ENCODE measurements at regions not wholly inside any gene's neighbourhood (a gene's known extent, or its start where the extent isn't known, plus 50 kb on each side); places are given as distances from the start of the nearest gene placed in this dataset.

DNA sequence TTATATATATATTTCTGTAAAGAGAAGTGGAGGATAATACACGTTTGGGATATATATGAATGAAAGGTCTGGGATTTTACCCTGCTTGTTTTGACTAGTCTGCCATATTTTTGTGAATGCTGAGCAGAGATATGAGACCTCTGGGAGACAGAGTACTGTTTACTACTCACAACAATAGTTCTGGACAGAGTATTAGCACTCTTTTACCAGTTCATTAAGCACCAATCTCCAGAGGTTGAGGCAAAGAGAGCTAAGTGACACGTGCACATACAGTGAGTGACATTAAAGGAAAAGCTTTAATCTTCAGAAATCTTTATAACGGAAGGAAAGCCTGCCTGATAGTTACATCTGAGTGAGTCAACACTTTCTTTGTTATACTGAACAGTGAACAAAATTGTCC, 1452.7 kb upstream of the TENM3 start:
- DNase-seq (ENCODE audit: low read depth in 3 of 3), result no peak

DNA sequence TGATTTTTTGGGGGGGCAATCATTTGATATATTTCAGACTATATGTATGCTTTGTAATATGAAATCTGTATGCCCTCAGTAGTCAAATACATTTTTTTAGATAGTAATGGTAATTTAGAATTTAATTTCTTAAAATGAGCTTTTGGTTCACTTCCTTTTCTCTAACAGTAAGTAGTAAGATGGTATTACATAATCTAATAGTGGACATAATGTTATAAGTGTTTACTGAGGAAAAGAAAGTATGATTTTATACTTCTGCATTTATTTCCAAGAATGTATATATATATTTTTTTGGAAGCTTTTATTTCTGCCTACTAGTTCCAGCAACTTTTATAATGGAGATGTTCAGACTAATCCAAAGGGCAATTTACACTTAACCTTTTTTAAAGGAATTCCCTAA, 1450.7 kb upstream of the TENM3 start:
- no peak for DNase-seq (ENCODE audit: low read depth in 3 of 3)

DNA sequence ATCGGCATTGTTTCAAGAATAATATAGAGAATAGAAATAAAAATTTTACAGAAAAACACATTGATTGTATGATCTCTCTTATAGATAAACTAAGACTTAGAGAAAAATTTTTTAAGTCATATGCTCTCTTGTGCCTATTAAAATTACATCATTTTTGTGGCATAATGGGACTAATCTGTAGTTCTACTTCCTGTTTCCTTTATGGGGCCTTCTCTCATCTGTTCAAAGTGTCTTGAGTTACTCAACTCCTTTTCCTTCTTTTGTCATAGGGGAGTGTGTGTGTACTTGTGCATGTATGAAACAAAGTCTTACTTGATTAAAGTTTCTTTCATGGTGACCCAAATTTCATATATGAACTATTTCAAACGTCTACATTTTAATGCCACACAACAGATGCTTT, 1448.9 kb upstream of the TENM3 start:
- DNase-seq (ENCODE audit: low read depth in 3 of 3), result no peak

DNA sequence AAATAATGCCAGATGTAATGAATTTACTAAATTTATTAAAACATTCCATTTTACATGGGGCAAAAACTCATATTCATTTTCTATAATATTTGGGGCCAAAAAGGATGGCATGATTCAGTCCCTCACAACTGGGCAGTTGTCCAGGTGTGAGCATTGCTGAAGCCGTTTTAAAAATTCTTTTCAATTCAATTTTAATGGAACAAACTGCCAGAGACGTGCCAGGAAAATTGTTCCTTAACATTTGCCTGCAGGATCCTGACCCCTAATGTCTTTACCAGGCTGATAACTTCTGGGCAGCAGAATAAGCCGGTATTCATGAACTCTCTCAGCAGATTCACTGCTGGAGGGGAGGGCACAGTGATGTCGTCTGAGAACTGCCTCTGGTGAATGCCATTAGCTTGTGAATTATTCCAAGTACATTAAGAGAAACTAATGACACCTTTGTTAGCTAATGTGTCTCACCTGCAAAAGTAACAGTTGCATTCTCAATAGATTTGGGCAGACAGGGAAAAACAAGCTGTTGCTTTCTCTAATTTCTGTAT, 1445.1 kb upstream of the TENM3 start:
- DNase-seq (ENCODE audit: low read depth in 3 of 3), result no peak

DNA sequence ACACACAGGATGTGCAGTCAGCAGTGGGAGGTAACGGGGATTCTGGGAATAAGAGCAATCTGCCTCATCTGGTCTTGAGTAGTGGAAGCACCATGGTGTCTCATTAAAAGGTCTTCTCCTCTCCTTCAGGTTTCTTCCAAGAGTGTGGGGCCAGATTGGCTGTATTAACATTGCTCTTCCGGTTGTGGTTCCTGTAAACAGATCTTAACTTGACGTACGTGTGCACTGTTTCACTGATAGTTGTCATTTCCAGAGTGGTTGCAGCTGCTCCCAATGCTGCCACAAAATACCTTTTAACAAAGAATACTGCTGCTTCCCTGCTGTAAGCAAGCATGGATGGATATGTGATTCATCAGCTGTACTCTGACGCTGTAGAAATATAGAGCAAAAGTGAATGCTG, 1443.4 kb upstream of the TENM3 start:
- DNase-seq (ENCODE audit: low read depth in 3 of 3), result no peak

DNA sequence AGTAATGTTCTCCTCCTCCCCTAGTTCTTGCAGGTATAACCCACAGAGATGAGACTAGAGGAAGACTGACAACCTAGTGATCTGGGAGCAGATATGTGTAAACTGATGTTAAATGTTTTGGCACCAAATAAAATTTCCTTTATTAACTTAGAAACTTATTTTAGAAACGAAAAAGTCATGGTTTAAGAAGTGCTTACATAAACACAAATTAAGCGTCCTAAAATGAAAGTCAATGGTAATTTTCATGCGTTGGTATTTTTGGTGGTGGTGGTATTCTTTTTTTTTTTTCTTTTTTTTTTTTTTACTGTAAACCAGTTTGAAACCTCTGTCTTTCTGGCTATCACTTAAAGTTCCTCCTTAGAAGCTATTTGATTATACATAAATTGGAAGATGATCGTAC, 1438.1 kb upstream of the TENM3 start:
- DNase-seq (ENCODE audit: low read depth in 3 of 3), result no peak

DNA sequence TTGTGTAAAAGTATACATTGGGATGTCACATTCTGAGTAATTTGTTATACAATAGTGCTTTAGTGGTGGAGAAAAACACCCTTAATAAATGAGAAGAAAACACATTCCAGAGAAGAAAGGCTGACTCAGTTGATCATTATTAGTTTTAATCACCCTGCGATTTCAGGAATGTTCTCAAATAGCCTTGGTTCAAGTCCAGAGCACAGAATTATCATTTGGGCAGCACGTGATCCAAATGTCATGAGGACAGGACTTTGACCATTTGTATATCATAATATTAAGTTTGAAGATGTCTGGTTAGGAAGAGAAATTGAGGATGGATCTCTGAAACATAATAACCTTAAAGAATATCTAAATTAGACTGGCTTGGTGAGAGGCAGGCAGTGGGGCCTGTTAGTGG, 1434.3 kb upstream of the TENM3 start:
- DNase-seq (ENCODE audit: low read depth in 3 of 3), result no peak

DNA sequence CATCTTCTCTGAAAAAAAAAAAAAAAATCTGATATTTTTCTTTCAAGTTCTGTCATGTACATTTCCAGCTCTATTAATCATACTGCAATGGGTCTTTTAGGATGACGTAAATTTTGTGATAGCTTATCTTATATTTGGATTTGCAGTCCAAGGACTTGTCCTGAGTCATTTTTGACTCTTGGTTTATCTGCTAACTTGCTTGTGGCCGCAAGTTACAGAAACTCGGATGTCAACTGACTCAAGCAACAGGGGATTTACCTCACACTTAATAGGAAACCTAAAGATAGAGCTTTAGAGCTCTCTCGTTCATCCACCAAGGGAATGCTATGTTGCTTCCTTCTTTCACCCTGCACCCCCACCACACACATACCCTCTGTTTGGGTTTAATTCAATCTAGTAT, 1433.8 kb upstream of the TENM3 start:
- DNase-seq (ENCODE audit: low read depth in 3 of 3), result no peak

DNA sequence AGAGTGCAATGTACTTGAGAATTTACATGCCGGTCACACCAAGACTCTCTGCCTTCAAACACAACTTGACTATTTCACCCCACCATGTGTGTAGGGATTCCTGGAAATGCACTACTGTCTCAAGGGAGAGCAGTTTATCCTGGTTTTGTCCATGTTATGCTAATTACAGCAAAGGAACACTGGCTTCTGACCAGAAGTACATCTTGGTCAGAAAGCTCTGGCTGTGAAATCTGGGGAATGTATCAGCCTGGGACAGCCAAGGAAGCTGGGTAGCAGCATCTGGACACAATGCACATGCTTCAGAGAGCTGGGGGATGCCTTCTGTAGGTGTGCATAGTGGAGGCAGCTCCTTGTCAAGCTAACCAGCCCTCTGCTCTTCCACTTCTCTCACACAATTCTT, 1432.6 kb upstream of the TENM3 start:
- DNase-seq (ENCODE audit: low read depth in 3 of 3), result no peak

DNA sequence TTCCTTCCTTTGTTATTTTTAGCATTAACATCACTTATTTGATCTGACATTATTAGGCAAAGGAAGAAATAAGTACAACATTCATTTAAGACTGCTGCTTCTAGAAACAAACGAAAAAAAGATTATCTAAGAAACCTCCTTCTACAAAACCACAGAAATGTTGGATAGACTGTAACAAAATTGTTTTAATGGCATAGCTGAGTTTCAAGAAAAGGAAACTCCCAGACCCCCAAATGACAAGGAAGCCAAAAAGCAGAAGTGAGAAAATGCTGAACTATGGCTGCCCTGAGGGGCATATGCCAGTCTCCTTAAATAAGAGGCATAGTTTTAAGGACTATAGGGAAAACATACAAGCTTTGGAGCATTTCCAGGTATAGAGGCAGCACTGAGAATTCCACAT, 1431.6 kb upstream of the TENM3 start:
- DNase-seq (ENCODE audit: low read depth in 3 of 3), result no peak

DNA sequence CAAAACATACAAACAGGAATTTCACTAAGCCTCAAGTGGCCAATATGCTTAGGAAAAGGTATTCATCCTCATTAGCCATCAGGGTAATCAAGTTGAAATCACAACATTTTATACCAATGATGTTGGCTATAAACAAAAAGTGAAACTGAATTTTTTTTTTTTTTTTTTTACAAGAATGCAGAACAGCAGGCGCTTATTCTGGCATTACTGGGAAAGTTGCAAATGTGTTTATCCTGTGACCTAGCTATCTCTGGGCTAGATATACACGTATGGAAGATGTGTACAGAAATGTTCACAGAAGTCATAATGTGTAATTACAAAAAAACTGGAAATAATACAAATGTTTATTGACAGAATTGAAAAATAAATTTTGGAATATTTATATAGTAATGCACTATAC, 1430.4 kb upstream of the TENM3 start:
- DNase-seq (ENCODE audit: low read depth in 3 of 3), result no peak

DNA sequence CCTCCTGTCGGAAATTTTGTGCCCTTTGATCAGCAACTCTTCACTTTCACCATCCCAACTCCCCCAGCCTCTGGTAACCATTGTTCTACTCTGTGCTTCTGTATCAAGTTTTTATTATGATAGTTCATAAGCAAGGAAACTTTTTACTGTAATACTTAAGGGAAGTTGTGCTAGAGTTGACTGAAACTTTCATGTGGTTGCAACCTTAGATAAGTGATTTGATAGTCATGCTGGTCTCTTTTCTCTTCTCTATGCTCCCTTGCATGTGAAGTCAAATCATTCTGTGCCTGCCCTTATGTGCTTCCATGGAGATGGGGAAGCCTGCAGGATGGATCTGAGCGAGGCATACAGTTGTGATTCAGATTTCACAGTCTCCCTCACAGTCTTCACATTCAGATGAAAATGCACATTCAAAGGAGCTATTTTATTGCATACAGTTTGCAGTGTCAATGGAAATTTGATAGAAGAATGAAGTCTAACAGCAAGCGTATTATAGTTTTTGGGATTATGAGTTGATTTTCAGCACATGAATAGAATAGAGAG, 1428.3 kb upstream of the TENM3 start:
- DNase-seq (ENCODE audit: low read depth in 3 of 3), result no peak

DNA sequence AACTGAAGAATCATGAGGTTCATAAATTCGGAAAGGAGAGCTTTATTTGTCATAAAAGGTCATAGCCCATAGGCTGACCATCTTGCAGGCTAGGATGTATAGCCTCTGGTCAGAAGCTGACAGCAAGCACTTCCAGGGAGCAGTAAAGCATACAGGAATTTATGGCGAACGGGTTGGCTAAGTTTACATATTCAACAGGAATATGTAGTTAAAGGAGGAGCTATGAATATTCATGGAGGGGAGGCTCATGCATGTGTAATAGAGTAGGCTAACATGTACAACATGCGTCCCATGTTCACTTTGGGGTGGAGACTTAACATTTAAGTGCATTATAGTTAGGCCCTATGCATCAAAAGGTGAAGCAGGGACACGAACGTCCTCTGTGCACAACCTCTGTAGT, 1425.7 kb upstream of the TENM3 start:
- no peak for DNase-seq (ENCODE audit: low read depth in 3 of 3)

DNA sequence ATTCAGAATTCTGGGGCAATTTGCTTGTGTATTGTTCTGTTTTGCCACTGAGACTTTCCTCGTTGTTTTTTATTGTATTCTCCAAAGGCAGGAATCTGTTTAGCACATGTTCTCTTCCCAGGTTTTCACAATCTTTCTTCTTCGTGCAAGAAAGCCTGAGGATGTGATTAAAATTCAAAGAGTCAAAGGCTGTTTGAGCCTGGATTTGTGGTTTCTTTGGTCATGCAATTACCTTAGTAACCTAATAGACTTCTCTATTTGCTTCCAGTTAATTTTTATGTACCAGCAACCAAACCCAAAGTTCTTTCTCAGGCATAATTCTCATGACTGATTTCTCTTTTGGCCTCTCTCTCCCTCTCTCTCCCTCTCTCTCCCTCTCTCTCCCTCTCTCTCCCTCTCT, 1420.1 kb upstream of the TENM3 start:
- no peak for DNase-seq (ENCODE audit: low read depth in 3 of 3)

DNA sequence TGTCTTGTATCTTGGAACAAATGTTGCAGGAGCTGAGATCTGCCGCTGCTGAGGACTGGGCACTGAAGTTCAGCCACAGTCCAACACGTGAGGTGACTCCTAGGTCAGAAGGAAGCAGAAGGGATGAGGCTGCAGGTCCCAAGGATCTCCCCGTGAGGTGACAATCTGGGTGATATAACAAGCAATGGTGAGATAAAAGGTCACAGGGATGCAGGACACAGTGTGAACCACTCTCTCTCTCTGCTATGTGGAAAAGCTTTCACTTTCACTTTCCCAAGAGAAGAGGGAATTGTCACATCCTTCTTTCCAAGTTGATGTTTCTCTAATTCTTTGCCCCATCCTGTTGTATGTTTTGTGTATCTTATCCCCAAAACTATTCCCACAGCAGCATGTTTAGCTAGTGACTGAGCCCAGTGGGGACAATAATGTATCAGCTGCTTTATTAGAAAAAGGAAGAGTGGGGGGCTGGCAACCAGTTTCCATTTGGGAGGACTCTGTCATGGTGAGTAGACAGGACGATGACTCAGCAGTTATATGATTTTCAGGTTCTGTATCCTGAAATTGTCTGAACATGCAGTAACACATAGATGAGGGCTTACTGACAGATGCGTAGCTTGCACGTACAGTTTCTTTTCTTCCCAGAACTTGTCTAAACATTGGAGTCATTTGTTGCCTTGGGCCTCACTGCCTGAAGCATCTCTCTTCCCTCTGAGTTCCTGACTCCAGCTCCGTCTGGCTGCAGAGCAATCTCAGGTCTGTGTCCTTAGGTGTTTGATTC, 1415.8 kb upstream of the TENM3 start:
- DNase-seq (ENCODE audit: low read depth in 3 of 3), result no peak

DNA sequence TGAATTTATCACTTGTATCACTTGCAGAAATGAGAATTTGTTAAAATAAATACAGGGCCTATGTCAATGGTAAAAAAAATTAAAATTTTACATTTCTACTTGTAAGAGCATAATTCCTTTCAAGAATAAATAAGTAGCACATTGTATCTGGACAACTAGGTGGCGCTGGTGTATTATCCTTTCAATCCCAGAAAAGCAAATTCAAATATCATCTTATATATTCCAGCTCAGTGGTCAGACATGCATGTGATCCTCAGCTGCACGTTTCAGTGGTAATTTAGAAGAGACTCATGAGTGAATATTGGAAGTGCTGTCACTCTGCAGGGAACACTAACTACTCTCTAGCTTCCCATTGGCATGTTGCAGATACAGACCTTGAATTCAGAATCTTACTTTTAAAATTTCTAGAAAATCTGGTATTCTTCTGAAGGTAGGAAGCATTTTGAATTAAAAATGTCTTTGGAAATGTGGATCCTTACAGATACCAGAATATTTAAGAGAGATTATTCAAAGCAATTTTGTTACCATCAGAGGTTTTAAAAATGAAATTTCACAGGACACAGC, 1414.7 kb upstream of the TENM3 start:
- no peak for DNase-seq (ENCODE audit: low read depth in 3 of 3)

DNA sequence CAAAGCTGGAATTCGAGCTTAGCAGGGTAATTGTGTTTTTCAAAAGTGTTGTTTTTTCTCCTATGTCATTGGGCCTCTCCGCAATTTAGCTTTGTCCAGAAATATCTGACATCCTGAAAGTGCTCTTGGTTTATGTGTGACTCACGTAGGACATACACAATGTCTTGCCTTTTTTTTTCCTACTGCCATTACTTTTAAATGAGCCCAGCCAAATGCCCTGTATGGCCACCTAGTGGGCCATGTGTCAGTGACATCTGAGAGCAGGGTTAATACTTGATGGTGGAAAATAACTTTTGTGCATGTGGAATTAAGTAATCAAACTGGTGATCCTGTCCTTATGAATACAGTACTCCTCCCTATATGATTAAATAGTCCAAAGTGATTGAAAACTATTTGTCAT, 1411.1 kb upstream of the TENM3 start:
- DNase-seq (ENCODE audit: low read depth in 3 of 3), result no peak

DNA sequence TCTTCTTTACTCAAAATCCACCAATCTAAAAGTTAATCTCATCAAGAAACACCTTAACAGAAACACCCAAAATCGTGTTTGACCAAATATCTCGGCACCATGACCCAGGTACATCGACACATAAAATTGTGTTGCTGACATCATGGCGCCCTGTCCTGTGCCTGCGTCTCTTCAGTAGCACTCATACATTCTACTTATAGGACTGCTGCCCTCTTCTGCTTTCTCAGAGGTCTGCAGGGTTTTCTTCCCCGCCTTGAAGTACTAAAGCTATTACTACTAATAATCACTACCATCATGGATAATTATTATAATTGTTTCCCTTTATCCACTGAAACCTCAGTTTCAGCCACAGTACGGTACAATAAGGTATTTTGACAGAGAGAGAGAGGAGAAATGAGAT, 1403.1 kb upstream of the TENM3 start:
- no peak for DNase-seq (ENCODE audit: low read depth in 3 of 3)

DNA sequence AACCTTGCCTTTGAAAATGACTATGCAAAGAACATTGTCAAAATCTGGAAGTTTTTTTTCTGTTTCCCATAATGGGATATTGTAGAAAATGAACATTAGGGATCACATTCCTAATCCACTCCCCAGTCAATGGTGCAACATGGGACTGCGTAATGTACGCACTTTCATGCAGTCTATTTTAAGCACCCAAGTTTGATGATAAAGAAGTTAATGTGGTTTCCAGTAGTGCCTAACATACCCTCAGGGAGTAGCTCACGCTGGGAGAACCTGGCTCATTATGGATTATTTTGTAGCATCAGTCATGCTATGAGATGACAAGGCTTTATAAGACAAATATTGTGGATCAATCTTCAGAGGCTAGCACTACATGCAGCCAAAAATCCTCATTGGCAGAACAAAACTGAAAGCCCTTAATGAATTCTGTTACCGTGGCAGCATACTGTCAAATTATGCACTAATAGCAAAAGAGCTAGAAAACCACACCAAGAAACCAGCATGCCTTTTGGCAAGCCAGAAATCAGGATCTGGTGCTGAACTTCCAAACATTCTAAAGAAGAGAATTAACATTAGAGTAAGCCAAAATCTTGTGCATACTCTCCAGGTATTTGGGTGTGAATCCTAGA, 1392.8 kb upstream of the TENM3 start:
- no peak for DNase-seq (ENCODE audit: low read depth in 3 of 3)

DNA sequence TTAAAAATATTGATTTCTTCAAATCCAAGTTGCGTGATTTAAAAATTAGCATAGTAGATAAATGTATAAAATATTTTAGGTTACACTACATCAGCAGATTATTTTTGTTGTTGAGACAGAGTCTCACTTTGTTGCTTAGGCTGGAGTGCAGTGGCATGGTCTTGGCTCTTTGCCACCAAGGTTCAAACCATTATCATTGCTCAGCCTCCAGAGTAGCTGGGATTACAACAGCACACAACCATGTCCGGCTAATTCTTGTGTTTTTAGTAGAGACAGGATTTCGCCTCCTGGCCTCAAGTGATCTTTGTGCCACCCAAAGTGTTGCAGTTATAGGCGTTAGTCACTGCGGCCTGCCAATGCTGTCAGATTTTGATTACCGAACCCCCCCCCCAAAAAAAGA, 1390.5 kb upstream of the TENM3 start:
- no peak for DNase-seq (ENCODE audit: low read depth in 3 of 3)

DNA sequence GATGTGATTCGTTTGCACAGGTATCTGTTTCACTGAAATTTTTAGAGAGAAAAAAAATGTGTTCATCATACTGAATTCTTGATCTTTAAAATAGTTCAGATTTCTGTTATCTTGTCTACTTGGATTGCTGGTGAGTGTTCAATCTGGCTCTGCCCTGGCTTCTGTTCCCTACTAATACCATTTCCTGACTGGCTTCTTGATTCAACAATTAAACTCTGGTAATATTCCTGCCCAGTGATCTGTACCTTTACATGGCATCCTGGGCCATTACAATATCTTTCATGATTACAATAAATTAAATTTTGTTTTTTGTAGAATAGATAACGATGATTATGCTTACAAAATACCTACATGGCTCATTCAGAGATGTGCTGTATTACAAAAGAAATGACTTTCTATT, 1388.0 kb upstream of the TENM3 start:
- no peak for DNase-seq (ENCODE audit: low read depth in 3 of 3)

DNA sequence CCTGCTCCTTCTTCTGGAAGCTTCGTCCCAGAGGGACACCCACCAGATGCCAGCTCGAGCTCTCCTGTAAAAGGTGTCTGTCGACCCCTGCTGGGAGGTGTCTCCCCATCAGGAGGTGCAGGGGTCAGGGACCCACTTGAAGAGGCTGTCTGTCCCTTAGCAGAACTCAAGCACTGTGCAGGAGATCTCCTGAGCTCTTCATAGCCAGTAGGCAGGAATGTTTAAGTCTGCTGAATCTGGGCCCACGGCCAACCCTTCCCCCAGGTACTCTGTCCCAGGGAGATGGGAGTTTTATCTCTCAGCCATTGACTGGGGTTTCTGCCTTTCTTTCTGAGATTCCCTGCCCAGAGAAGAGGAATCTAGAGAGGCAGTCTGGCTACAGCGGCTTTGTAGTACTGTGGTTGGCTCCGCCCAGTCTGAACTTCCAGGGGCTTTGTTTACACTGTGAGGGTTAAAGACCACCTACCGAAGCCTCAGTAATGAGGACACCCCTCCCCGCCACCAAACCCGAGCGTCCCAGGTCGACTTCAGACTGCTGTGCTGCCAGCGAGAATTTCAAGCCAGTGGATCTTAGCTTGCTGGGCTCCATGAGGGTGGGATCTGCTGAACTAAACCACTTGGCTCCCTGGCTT, 1383.0 kb upstream of the TENM3 start:
- DNase-seq (ENCODE audit: low read depth in 3 of 3), result no peak

DNA sequence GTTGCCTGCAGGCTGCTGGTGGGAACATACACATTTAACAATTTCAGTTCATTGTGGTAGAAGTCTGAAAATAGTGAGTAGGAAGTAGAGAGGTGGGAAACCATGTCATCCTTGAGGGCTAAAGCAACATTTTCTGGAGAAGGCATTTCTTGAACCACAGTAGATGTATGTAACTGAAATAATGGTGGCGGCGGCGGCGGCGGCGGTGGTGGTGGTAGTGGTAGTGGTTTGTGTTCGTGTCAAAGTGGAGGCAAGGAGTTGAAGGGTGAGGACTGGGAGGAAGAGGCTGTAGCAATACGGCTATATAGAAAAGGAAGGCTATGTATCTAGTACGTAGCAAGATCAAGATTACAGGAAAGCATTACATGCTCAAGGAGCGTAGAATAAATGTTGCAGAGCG, 1381.6 kb upstream of the TENM3 start:
- no peak for DNase-seq (ENCODE audit: low read depth in 3 of 3)
